ENCODE measurements at regions not wholly inside any gene's neighbourhood (a gene's known extent, or its start where the extent isn't known, plus 50 kb on each side); places are given as distances from the start of the nearest gene placed in this dataset.

- no peak for DNase-seq
Observed at GRCh38 chr10:31081937-31082840, 50.5 kb upstream of the ZNF438 start.

- no peak for DNase-seq
Observed at GRCh38 chr10:31083765-31084184, 52.1 kb upstream of the ZNF438 start.

DNA sequence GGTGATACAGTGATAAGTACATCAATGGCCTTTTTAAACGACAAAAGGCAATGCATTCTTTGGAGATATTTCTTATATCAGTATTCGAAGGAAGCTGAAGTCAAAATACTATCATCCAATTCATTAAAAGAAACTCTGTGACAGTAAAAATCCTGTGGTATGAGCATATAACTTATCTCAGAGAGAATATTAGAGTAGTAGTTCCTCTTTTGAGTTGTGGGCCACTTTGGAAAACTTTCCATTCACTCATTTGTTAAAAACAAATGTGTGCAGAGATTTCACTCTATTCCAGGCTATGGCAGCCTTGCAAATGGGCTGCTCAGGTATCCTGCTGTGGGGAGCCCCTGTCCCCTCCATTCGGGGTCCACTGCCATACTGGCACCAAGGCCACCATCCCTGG, 55.3 kb upstream of the ZNF438 start:
- no peak for DNase-seq

- no peak for DNase-seq
Observed at GRCh38 chr10:31087851-31088250, 56.2 kb upstream of the ZNF438 start.

DNA sequence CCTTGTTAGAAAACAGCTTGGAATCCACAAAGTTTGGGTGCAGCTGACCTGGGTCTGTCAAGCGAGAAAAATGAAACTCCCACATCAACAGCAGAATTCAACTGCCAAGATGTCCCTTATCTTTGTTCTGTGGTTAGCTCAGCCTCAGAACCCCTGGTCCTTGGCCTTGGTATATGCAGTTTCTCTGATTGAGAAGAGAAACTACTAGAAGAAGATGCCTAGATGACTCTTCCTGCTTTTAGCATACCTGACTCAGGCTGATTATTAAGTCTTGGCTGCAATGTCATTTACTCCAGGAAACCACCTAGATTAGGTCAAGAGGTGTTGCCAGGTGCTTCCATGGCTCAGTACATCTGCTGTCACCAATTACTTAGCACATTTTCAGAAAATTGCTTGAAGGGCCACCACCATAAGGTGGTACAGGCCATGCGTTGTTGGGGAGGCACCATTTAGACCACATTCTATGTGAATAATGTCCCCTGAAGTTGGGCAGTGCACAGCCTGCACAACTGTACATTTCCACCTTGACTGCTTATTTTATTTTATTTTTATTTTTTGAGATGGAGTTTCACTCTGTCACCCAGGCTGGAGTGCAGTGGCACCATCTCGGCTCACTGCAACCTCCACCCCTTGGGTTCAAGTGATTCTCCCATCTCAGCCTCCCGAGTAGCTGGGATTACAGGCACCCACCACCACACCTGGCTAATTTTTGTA, 59.4 kb upstream of the ZNF438 start:
- no peak for DNase-seq

- no peak for DNase-seq
Observed at GRCh38 chr10:31095677-31096560, 64.3 kb upstream of the ZNF438 start.

GRCh38 chr10:31098046-31098445, 66.4 kb upstream of the ZNF438 start:
- DNase-seq, result no peak

DNA sequence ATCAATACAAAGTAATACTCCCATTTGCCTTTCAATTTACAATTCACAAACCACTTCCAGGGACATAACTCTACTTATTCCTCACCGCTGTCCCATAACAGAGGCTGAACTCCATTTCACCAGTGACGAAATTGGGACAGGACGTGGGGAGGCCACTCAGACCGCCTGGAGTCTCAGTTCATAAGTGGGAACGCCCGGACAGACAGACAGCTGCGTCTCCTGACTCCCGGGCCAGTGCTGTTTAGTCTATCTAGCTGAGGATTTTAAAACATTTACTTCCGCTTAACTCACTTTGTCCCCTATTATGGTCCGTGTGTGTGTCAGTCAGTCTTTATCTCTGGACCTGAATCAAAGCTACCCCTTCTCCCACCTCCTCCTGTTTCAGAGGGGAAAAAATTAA, 67.4 kb upstream of the ZNF438 start:
- no peak for DNase-seq

DNA sequence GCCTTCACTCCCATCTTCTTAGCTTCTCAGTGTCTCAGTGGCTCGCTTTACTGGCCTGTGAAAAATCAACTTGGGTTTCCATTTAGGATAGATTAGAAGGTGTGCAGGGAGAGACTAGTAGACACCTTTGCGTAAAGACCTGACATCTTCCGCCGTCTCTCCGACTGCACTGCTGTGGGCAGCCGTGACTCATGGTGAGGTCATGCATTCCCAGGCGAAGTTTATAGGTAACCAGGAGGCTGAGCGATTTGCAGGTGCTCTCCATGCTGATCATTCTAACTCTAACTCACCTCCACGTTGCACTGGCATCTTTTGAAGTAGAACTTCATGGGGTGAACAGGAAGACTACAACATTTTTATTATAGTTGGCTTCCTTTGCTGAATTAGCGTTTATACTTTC, 68.0 kb upstream of the ZNF438 start:
- no peak for DNase-seq

- no peak for DNase-seq
Observed at GRCh38 chr10:31100115-31100601, 68.5 kb upstream of the ZNF438 start.

- DNase-seq, result no peak
Observed at GRCh38 chr10:31100662-31101061, 69.0 kb upstream of the ZNF438 start.

DNA sequence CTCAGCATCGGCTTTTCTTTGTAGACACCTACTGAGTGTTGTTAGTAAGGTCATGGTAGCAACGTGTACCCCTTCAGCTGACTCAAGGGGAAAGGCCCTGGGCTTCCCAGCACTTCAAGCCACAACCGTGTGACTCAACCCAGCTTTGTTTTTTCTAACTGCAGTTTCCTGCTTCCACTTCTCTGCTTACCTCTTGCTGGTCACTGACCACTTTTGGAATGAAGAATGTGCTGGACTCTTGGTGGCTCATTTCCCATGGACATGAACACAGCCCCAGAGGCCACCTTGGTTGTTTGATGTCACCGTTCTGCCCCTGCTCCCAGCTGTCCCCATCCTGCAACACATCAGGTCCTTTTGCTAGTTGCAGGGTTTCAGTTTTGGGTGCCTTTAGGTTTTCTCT, 69.5 kb upstream of the ZNF438 start:
- DNase-seq, result peak; percentile 8

DNA sequence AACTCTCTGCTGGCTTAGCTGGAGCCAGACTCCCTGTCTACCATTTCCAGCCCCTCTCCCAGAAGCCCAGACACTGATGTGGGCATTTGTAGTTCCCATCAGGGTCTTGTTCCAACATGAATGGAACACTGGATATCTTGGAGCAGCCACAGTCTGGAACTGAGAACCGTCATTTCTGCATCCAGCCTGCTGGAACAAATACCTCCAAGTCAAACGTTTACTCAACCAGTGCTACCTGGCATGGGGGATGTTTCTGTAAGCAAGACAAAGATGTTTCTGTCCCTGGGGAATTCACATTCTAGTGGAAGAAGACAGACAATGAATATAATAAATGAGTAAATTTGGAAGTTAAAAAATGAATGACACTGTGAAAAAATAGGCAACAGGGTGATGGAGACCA, 70.8 kb upstream of the ZNF438 start:
- no peak for DNase-seq

GRCh38 chr10:31103112-31103511, 71.4 kb upstream of the ZNF438 start:
- no peak for DNase-seq

DNA sequence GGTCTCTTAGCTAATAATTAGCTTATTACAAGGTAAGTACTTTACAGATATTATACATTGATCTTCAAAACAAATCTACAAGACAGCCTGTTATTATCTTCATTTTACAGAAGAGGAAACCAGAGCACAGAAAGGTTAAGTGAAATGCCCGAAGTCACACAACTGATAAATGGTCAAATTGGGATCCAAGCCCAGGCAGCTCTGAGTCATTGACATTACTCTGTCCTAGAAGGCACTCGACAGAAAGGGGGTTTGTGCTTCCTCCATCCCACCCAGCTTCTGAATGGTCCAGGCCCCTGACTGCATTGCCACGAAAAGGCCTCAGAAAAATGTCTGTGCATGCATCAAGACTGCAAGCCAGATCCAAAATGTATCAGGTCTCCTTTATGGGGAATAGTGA, 81.3 kb upstream of the ZNF438 start:
- DNase-seq, result no peak

GRCh38 chr10:31116226-31116625, 84.6 kb upstream of the ZNF438 start:
- no peak for DNase-seq

DNA sequence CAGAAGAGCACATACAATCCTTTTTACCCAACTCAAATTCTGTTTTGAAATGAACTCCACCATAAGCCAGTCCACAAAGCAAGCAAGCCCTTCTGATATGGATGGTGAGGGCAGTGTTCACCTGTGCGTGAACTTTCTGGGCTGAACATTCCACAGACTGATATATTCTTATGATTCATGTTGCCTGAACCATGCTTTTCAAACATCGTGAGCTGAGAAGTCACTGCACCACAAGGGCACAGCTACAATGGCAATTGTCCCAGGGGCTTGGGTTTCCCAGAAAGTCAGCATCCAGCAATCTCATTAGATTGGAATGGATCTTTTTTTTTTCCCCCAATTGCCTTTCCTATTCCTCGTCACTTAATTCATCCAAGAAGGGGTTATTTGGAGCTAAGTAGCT, 86.9 kb upstream of the ZNF438 start:
- no peak for DNase-seq

DNA sequence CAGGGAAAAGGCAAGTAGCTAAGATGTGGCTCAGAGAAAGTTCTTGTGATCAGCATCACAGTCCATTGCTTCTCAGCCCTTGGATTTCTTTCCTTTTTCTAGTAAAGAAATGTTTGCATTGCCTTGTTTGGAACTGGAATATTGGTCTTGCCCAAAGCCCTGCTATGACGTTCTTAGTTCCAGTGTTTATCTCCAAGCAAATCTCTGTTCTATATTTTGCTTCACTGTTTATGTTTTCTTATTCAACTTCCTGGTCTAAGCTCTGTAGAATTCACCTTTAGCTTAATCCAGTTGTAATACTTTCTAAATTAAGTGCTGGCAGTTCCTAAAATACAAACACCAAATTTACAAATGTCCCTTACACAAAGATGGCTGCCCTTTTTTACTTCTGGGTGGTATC, 88.7 kb upstream of the ZNF438 start:
- no peak for DNase-seq

DNA sequence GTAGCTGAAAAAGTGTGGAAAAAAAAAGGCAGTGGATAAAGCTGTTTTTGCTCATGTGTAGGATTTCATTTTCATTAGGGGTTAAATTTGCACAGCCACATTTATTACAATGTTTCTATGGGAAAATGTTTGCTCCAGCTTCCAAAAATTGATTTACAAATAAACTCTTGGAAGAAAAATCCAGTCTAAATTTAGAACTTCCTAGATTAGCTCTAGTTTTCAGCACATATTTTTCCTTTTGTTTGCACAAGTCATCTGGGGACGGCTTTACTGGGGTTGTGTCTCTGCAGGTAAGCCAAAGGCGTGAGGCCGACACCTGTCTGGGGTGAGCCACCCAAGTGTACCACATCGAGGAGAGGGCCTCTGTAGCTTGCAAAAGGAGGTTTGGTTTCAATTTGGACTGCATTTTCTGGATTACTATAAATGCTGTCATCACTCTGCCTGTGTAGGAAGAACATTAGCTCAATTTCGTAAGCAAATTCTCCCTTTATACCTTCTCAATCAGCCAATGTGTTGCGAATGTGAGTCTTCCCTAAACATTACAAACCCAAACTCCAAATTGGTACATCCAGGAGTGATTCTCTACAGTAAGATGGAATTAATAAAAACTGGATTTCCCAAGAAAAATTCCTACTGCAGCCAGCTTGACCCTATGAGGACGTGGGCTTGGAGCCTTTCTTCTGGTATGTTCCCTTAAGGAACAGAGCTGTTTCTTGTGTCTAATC, 89.5 kb upstream of the ZNF438 start:
- no peak for DNase-seq

GRCh38 chr10:31121757-31122577, 90.3 kb upstream of the ZNF438 start:
- no peak for DNase-seq

- no peak for DNase-seq
Observed at GRCh38 chr10:31123946-31124345, 92.3 kb upstream of the ZNF438 start.

DNA sequence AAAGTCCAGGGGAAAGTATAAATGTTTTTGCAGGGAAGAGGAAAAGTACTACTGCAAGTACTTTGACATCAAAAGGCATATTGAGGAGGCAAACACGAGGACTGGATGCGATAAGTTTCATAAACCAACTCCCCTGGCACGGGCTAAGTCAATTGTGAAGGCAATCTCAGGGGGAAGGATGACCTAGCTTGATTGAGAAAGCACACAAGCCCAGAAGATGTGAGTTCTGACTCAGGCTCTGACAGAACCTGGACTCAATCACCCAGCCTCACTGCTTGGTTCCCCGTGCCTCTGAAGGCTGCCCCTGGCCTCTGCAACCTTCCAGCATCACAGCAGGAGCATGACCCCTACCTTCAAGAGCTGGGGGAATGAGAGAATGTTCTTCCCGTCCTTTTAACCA, 93.2 kb upstream of the ZNF438 start:
- no peak for DNase-seq

Measured in NK-92 treated with Interleukin-12 subunit alpha and Interleukin-12 subunit beta, amount 100 ng/mL, for 24 hours (cell line).